HUES6 (cell line): ENCODE measurements at regions not wholly inside any gene's neighbourhood (a gene's known extent, or its start where the extent isn't known, plus 50 kb on each side); places are given as distances from the start of the nearest gene placed in this dataset.
"Not testable (repeated sequence)": the region's sequence is repeated elsewhere in the genome, so short reads cannot be mapped to it uniquely, and the experiment has no call there.

Experiments
- H3K27ac ChIP-seq: 2 replicates; pipeline ENCODE4 v1.7.0; 2013; ENCODE audit warnings: low read depth, mild to moderate bottlenecking, low read length, inconsistent platforms
- H3K27me3 ChIP-seq: 2 replicates; pipeline ENCODE4 v1.6.1; 2013; ENCODE audit warnings: low read length; ENCODE audit not compliant: control insufficient read depth, insufficient read depth
- H3K36me3 ChIP-seq: 2 replicates; pipeline ENCODE4 v1.6.1; 2013; ENCODE audit warnings: low read length; ENCODE audit not compliant: control insufficient read depth, insufficient read depth
- H3K4me1 ChIP-seq: 2 replicates; pipeline ENCODE4 v1.6.1; 2013; ENCODE audit warnings: low read length; ENCODE audit not compliant: control insufficient read depth, insufficient read depth
- H3K4me3 ChIP-seq: 2 replicates; pipeline ENCODE4 v1.5.1; 2013; ENCODE audit warnings: low read depth, low read length
- H3K9ac ChIP-seq: one replicate; pipeline ENCODE4 v1.6.1; 2013; ENCODE audit warnings: mild to moderate bottlenecking, low read length
- H3K9me3 ChIP-seq: 2 replicates; pipeline ENCODE4 v1.6.1; 2013; ENCODE audit warnings: low read depth, low read length; ENCODE audit not compliant: control insufficient read depth, insufficient read depth

DNA sequence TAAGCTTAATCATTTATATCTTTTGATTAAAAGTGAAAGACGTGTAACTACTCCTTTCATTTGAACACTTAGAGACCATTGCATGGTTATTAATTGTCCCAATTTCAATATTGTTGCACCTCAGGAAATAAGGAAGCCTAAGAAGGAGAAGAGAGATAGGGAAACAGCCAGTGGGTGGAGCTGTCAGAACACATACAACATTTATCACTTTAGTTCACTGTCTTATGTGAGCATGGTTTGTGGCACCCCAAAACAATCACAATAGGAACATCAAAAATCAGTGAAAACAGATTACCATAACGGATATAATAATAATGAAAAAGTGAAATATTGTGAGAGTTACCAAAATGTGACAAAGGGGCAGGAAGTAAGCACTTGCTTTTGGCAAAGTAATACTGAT is 689.9 kb downstream of the TTLL7 start:
- H3K36me3 ChIP-seq, H3K9me3 ChIP-seq, H3K27me3 ChIP-seq, H3K27ac ChIP-seq, H3K4me3 ChIP-seq, H3K4me1 ChIP-seq, H3K9ac ChIP-seq: not testable (repeated sequence)

DNA sequence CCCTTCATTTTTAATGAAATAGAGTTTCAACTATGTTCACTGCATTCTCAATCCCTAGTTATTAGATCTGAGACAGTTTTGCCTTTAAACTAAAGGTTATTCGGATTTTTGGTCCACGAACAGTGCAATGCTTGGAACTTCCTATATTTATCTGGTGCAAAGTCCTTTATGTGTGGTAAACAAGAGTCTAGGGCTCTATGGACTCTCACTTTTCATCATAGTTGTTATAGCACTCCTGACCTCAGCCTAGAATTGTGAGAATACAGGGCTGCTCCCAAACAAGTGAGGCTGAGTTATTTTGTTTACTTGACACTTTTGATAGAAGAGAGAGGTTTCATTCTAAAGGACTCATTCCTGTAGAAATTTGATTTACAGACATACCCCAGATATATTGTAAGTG is 692.1 kb downstream of the TTLL7 start:
- not testable (repeated sequence) for H3K9me3 ChIP-seq, H3K4me1 ChIP-seq, H3K9ac ChIP-seq, H3K36me3 ChIP-seq, H3K27me3 ChIP-seq, H3K27ac ChIP-seq, H3K4me3 ChIP-seq

DNA sequence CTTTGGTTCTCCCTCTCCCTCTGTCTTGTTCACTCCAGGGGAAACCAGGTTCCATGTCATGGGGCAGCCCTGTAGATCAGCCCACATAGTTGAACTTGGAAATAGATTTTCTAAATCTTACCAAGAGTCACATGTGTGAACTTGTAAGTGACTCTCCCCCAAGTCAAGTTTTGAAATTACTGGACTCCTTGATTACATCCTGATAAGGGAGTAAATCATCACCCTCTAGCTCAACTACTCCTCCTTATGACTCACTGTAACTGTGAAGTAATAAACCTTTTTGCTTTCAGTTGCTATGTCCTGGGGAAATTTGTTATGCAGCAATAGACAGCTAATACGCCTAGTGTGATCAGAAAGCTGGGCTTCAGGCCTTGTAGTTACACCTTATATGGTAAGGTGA is 703.3 kb downstream of the TTLL7 start:
- not testable (repeated sequence) for H3K4me3 ChIP-seq, H3K27ac ChIP-seq, H3K9ac ChIP-seq, H3K36me3 ChIP-seq, H3K27me3 ChIP-seq, H3K9me3 ChIP-seq, H3K4me1 ChIP-seq

DNA sequence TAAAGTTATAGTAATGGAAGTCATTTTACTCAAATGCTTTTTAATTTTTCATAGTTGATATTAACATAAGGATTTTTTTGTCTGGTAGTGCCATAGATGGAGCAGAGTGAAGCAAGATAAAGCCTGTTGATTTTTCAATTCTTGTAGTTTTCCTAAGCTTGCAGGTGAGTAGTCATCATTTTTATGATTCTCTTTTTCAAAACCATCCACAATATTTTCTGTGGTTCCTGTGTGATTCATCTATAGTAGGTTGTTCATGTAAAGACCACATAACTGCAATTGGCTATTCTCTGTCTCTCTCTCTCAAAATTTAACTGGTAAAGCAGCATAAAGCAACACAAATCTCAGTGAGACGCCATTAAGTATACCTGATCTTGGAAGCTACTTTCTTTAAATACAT is 711.5 kb downstream of the TTLL7 start:
- not testable (repeated sequence) for H3K27ac ChIP-seq, H3K27me3 ChIP-seq, H3K9ac ChIP-seq, H3K4me3 ChIP-seq, H3K4me1 ChIP-seq, H3K9me3 ChIP-seq, H3K36me3 ChIP-seq

DNA sequence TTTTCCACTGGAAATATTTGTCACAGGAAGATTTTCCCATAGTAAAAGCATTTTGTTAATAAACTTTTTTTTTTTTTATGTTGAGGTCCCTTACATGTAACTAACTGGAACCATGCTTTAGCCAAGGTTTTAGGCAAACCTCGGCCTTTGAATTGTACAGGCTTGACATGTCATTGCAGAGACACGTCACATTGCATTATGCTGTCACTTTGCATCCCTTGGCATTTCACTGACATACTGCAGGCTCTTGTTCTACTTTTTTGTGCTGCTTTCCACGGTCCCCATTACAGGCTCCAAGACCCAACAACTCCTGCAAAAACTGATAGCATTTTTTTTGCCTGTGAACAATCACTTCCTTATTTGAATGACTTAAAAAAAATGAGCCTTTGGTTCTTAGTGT is 724.3 kb downstream of the TTLL7 start:
- not testable (repeated sequence) for H3K9ac ChIP-seq, H3K4me3 ChIP-seq, H3K4me1 ChIP-seq, H3K27ac ChIP-seq, H3K36me3 ChIP-seq, H3K27me3 ChIP-seq, H3K9me3 ChIP-seq

DNA sequence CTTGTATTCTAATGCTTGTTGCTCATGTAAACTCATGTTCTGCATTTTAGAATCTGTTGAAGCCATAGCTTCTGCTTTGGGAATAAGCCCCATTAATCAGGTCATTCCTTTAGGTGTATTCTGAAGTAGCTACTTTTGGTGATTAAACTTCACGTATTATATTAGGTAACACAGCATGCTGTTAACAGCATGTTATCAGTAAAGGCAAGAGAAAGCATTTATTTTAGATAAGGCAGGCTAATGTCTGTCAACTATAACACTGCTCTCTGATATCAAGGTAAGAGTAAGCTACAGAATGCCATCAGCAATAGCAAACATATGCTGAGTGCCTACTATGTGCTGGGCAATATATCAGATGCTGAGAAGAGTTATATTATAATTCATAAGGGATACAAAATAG is 726.4 kb downstream of the TTLL7 start:
- not testable (repeated sequence) for H3K27me3 ChIP-seq, H3K4me3 ChIP-seq, H3K36me3 ChIP-seq, H3K9ac ChIP-seq, H3K27ac ChIP-seq, H3K4me1 ChIP-seq, H3K9me3 ChIP-seq

DNA sequence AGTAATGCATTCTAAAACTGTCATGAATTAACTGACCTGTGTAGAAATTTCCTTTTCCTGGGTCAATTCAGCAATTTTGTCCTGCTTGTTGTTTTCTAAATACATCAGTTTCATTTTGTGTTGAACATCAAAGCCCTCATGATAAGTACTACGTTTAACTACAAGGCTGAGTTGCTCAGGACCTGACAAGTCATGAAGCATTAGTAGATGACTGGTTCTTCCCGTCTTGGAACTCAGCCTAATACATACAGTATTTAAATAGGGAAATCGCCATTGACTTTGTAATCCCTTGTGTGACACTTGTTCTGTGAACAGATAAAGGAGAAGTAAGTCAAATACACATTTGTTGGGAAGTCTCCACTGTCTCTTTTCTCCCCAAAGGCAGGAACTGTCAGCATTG is 727.1 kb downstream of the TTLL7 start:
- not testable (repeated sequence) for H3K36me3 ChIP-seq, H3K4me3 ChIP-seq, H3K9ac ChIP-seq, H3K27ac ChIP-seq, H3K27me3 ChIP-seq, H3K9me3 ChIP-seq, H3K4me1 ChIP-seq

DNA sequence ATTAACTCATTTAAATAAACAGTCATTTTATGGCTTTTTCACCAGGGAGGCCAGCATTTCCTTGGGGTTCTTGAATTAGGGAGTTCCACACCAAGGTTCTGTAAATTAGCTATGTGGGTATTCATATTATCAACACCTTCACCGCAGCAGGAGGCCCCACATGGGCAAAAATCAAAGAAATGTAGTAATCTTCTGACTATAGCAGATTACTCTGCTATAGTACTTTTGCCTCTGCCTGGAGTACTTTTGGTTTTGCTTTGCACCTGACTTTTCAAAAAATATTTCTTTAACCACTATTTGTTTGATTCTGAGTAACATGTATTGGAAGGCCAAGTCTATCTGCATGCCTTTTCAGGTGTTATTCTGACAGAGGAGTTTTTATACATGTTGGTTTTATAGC is 728.1 kb downstream of the TTLL7 start:
- H3K4me1 ChIP-seq, H3K9ac ChIP-seq, H3K9me3 ChIP-seq, H3K4me3 ChIP-seq, H3K27ac ChIP-seq, H3K27me3 ChIP-seq, H3K36me3 ChIP-seq: not testable (repeated sequence)

DNA sequence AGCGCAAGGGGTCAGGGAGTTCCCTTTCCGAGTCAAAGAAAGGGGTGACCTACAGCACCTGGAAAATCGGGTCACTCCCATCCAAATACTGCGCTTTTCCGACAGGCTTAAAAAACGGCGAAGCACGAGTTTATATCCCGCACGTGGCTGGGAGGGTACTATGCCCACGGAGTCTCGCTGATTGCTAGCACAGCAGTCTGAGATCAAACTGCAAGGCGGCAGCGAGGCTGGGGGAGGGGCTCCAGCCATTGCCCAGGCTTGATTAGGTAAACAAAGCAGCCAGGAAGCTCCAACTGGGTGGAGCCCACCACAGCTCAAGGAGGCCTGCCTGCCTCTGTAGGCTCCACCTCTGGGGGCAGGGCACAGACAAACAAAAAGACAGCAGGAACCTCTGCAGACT is 735.1 kb downstream of the TTLL7 start:
- not testable (repeated sequence) for H3K36me3 ChIP-seq, H3K9me3 ChIP-seq, H3K27me3 ChIP-seq, H3K27ac ChIP-seq, H3K4me1 ChIP-seq
- Histone ChIP-seq H3K4me3 (peak overlapping the region; percentile 69), H3K9ac (peak overlapping the region; percentile 77)

DNA sequence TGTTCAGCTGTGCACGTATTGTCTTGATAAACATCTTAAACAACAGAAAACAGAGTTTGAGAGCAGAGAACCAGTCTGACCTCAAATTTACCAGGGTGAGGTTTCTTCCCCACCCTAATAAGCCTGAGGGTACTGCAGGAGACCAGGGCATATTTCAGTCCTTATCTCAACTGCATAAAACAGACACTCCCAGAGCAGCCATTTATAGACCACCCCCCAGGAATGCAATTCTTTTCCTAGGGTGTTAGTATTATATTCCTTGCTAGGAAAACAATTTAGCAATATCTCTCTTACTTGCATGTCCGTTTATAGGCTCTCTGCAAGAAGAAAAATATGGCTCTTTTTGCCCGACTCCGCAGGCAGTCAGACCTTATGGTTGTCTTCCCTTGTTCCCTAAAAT is 747.2 kb downstream of the TTLL7 start:
- not testable (repeated sequence) for H3K36me3 ChIP-seq, H3K27ac ChIP-seq, H3K27me3 ChIP-seq, H3K4me3 ChIP-seq, H3K4me1 ChIP-seq, H3K9ac ChIP-seq
- peaks cover 13% of the 10 kb centered on the region for H3K9me3 ChIP-seq

DNA sequence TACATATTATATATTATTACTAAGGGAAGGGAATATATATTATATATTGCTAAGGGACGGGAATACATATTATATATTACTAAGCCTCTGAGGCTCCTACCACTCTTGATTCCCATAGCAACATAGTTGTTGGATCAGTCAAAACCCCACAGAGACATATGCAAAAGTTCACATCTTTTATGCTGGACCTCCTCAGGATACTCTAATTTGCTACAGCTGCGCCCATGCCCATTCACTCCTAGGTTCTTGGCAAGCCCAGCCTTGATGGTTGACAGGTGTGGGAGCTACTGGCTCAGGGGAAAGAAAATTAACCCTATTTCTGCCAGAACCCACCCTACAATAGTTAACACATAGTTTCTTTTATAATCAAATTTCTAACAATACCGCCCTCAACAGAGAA is 752.2 kb downstream of the TTLL7 start:
- not testable (repeated sequence) for H3K9me3 ChIP-seq, H3K9ac ChIP-seq, H3K27me3 ChIP-seq, H3K4me3 ChIP-seq, H3K36me3 ChIP-seq, H3K4me1 ChIP-seq, H3K27ac ChIP-seq

DNA sequence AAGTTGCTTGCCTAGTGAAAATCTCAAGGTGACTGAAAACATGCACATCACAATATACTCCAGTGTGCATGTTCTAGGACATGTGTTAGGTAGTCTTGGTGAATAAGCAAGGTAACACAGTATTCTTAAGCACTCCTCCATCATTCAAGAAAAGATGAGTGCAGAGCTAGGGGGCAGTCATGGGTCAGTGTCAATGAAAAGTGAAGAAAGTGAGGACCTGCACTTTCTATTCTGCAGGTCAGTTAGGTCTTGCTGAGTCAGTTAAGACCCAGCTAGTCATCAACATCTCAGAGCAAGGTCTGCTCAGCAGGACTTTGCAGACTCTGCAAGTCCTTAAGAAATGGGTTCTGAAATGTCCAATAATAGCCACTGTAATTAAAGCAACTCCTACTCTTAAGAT is 754.1 kb downstream of the TTLL7 start:
- H3K27me3 ChIP-seq, H3K4me1 ChIP-seq, H3K27ac ChIP-seq, H3K36me3 ChIP-seq, H3K4me3 ChIP-seq, H3K9ac ChIP-seq, H3K9me3 ChIP-seq: not testable (repeated sequence)
